Pancreas (tissue), 10 donors: ENCODE measurements at regions not wholly inside any gene's neighbourhood (a gene's known extent, or its start where the extent isn't known, plus 50 kb on each side); places are given as distances from the start of the nearest gene placed in this dataset.

Experiments used
- ATAC-seq, 4 donors: fragments of 200-7000 bp; cut with Tn5 transposase; one replicate each; pipeline versions ENCODE4 v1.8.0 to v1.9.1; 2020; ENCODE audit warnings: mild to moderate bottlenecking in 4 of 4, moderate library complexity in 4 of 4
- DNase-seq, 6 donors: peaks; one replicate each; pipeline ENCODE4 v3.0.0-alpha.2; 2020
- FAIRE-seq: peaks from 2 replicates; lab custom pipeline; 2012; peaks lifted over from hg19 to GRCh38; lab: Jason Lieb, UNC
- H3K27ac ChIP-seq, 4 donors: fragments of 200-600 bp; sonication (generic); 1 replicate in 3 of 4; 2 replicates in 1 of 4; pipeline versions ENCODE4 v1.5.0 to v1.8.0; 2020
- H3K27me3 ChIP-seq, 4 donors: fragments of 200-600 bp; one replicate each; pipeline ENCODE4 v1.8.0; 2021
- H3K36me3 ChIP-seq, 3 donors: fragments of 200-600 bp; sonication (generic) in 1 of 3; one replicate each; pipeline versions ENCODE4 v1.5.0 to v1.8.0; 2020 to 2021
- H3K4me1 ChIP-seq, 3 donors: fragments of 200-600 bp; one replicate each; pipeline ENCODE4 v1.8.0; 2021
- H3K4me3 ChIP-seq, 4 donors: fragments of 200-600 bp; sonication (generic) in 2 of 4; one replicate each; pipeline versions ENCODE4 v1.5.0 to v1.8.0; 2020 to 2021
- H3K9me3 ChIP-seq, 4 donors: fragments of 200-600 bp; one replicate each; pipeline ENCODE4 v1.8.0; 2021
- WGBS, 2 donors: extraction: QIAGEN DNeasy Blood & Tissue Kit; methylation state at CpG; one replicate each; pipeline ENCODE4 v1.1.7; 2013; 5-methylcytosine and 5-hydroxymethylcytosine counted together
- intact Hi-C, 3 donors: fragments of 100-400 bp; cut with DNase I; formaldehyde crosslinking; loops; one replicate each; pipeline versions ENCODE4 v1.11.1 to v1.14.2; 2022
- TF ChIP-seq, protein P1 (sequence below), 4 donors: fragments of 200-600 bp; sonication (generic) in 3 of 4; IDR thresholded peaks; one replicate each; pipeline versions ENCODE4 v1.5.0 to v1.8.0; 2021; ENCODE audit warnings: antibody characterized with exemption in 4 of 4
- donor health status: healthy with polysubstance abuse.
- donor health status: DM: no; HTN: no; CAD: no; lungs with moderate emphysema.
- donor health status: DM: no; HTN: no; CAD: no.
- donor health status: control.
- donor health status: control.
- donor health status: Bipolar disorder and iron deficiency.
- donor health status: DM: yes; HTN: yes; CAD: no.
- donor health status: DM: no; HTN: no; CAD: no.
- donor health status: DM: no; HTN: no; CAD: no.
- donor health status: DM: yes; HTN: yes; CAD: no.

DNA sequence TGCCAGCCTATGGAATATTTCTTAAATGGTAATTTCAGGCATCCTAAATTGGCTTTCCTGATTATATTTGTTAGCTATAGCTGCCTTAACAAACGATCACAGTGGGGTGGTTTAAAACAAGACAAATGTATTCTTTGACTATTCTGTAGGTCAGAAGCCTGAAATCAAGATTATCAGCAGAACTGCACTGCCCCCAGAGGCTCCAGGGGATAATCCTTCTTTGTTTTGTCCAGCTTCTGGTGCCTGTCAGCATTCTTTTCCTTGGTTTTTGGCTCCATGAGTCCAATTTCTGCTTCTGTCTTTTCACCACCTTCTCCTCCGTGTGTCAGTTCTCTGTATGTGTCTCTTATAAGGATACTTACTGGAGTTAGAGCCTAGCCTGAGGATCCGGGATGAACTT, 1282.2 kb upstream of the USP15 start:
- H3K9me3 ChIP-seq, result no peaks in the 10 kb centered on the region
- intact Hi-C loops, result no loop called here
- H3K4me3 ChIP-seq, result no peak overlapping the region
- H3K27me3 ChIP-seq, result no peaks in the 10 kb centered on the region
- no peak for ATAC-seq
- no peak for FAIRE-seq
- no peaks in the 10 kb centered on the region for H3K36me3 ChIP-seq
- no peaks in the 10 kb centered on the region for H3K4me1 ChIP-seq
- TF ChIP-seq, protein P1, sequence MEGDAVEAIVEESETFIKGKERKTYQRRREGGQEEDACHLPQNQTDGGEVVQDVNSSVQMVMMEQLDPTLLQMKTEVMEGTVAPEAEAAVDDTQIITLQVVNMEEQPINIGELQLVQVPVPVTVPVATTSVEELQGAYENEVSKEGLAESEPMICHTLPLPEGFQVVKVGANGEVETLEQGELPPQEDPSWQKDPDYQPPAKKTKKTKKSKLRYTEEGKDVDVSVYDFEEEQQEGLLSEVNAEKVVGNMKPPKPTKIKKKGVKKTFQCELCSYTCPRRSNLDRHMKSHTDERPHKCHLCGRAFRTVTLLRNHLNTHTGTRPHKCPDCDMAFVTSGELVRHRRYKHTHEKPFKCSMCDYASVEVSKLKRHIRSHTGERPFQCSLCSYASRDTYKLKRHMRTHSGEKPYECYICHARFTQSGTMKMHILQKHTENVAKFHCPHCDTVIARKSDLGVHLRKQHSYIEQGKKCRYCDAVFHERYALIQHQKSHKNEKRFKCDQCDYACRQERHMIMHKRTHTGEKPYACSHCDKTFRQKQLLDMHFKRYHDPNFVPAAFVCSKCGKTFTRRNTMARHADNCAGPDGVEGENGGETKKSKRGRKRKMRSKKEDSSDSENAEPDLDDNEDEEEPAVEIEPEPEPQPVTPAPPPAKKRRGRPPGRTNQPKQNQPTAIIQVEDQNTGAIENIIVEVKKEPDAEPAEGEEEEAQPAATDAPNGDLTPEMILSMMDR (IDR thresholded peaks at IDR 0.05), result no peak
- DNase-seq, result no peak
- WGBS, 2 donors, result 11 to 19% methylated on average over 3 of the region's 3 CpGs
- H3K27ac ChIP-seq, result no peak overlapping the region

DNA sequence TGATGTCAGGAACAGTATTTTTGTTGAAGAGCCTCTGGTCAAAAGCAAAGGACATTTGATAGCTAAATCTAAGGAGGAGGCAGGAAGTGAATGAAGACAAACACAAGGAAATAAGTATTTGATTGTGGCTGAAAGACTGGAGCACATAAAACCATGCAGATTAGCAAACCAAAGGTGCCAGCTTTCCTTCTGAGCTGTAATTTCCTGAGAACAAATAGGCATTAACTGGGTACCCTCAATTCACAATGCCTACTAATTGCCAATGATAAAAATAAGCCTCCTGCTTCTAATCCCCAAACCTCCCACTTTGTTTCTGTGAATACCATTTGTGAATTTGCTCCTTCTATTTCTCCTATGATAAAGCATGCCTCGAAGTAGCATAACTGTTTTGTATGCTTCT, 1279.6 kb upstream of the USP15 start:
- DNase-seq, result no peak
- Histone ChIP-seq H3K9me3 (no peaks in the 10 kb centered on the region), H3K27ac (no peak overlapping the region), H3K27me3 (no peaks in the 10 kb centered on the region), H3K4me3 (no peak overlapping the region), H3K4me1 (no peaks in the 10 kb centered on the region), H3K36me3 (no peaks in the 10 kb centered on the region)
- WGBS, 2 donors, result 45 to 54% methylated on average over 1 of the region's 1 CpG
- TF ChIP-seq, protein P1 (IDR thresholded peaks at IDR 0.05), result no peak
- no peak for ATAC-seq
- intact Hi-C loops, result no loop called here
- FAIRE-seq, result no peak

DNA sequence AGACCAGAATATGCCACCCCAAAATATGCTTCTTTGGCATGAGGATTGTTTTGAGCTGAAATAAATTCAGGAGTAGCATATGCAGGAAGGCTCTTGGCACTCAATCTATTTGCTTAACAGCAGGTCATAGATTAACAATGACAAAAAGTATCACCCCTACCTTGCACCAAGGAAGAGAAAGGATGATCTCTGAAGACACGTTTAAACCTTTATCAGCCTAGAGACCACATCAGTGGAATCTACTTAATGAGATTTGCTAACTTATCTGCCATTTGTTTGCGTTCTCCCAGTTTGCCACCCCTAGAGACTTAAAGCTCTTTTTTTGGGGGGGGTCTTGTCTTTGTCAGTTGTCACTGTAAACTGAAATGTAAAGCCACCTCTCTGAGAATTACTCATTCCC, 1278.7 kb upstream of the USP15 start:
- no peak overlapping the region for H3K27ac ChIP-seq
- intact Hi-C loops, result no loop called here
- 12 to 13% methylated on average over 2 of the region's 2 CpGs for WGBS, 2 donors
- H3K27me3 ChIP-seq, result no peaks in the 10 kb centered on the region
- no peaks in the 10 kb centered on the region for H3K4me1 ChIP-seq
- FAIRE-seq (no peak), ATAC-seq (no peak), DNase-seq (no peak)
- H3K36me3 ChIP-seq, result no peaks in the 10 kb centered on the region
- H3K9me3 ChIP-seq, result no peaks in the 10 kb centered on the region
- H3K4me3 ChIP-seq, result no peak overlapping the region
- TF ChIP-seq, protein P1 (IDR thresholded peaks at IDR 0.05), result no peak

DNA sequence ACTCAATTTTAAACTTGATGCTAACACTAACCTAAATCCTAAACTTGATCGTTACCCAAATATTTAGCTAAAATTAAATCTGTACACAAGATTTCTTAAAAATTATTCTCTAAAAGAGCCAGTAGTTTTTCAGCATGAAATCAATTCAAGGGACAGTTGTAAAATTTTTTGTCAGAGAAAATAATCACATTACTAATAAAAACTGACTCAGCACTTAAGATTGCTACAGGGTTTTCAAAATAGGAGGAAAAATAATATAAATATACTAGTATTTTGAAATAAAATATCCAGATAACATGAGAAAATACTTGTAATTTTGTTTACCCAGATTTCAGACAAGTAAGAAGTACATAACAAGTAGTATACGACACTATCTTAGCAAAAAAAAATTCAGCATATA, 1268.1 kb upstream of the USP15 start:
- ATAC-seq (no peak), FAIRE-seq (no peak), DNase-seq (no peak)
- H3K27me3 ChIP-seq, result no peaks in the 10 kb centered on the region
- no peaks in the 10 kb centered on the region for H3K4me1 ChIP-seq
- H3K27ac ChIP-seq, result no peak overlapping the region
- H3K9me3 ChIP-seq, result no peaks in the 10 kb centered on the region
- H3K4me3 ChIP-seq, result no peak overlapping the region
- TF ChIP-seq, protein P1 (IDR thresholded peaks at IDR 0.05), result no peak
- intact Hi-C loops, result no loop called here
- no peaks in the 10 kb centered on the region for H3K36me3 ChIP-seq
- 58 to 74% methylated on average over 2 of the region's 2 CpGs for WGBS, 2 donors

DNA sequence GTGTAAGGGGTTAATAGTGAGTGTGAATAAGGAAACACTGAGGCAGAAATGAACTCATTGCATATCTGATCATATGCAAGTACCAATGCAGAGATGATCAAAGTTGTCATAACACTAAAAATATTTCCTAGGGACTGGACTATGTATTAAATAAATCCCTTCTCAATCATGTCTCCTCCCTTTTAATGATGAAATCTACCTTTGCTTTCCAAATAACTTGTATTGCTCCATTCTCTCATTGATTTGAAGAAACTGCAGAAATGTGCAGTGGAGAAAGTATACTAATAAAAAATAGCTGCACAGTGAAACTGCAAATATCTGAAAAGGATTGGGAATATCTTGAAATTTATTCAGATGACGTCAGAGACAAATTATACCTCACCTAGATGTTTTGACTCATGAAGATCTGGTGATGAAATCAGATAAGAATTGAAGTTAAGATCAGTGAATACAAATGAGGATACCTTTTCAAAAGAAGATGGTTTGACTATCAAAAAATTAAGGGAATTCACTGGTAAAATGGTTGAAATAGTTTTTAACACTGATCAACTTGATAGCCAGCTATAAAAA, 1264.9 kb upstream of the USP15 start:
- intact Hi-C loops, result no loop called here
- Histone ChIP-seq H3K36me3 (no peaks in the 10 kb centered on the region), H3K4me1 (no peaks in the 10 kb centered on the region), H3K4me3 (no peak overlapping the region), H3K27me3 (no peaks in the 10 kb centered on the region), H3K27ac (no peak overlapping the region), H3K9me3 (no peaks in the 10 kb centered on the region)
- no peak for DNase-seq
- FAIRE-seq, result no peak
- TF ChIP-seq, protein P1 (IDR thresholded peaks at IDR 0.05), result no peak
- WGBS, 2 donors, result 35 to 42% methylated on average over 1 of the region's 1 CpG
- no peak for ATAC-seq
